A549 (cell line): ENCODE measurements at regions not wholly inside any gene's neighbourhood (a gene's known extent, or its start where the extent isn't known, plus 50 kb on each side); places are given as distances from the start of the nearest gene placed in this dataset.

Experiments used
- ATAC-seq, 2 experiments: fragments of 200-7000 bp in 1 of 2; fragments of >200 bp in 1 of 2; cut with Nextera tagmentation in 1 of 2; cut with Tn5 transposase in 1 of 2; 3 replicates each; pipeline versions ENCODE4 v1.8.0 to v1.9.1; 2018 to 2020; ENCODE audit warnings: mild to moderate bottlenecking in 1 of 2, moderate library complexity in 1 of 2
- CTCF ChIA-PET: fragments of 300-600 bp; sonication (Branson Sonifier 250); formaldehyde crosslinking; extraction: SDS; loops from one replicate; lab custom pipeline; 2021; ENCODE audit warnings: antibody characterized with exemption, inconsistent platforms; lab: Yijun Ruan, JAX
- POLR2A ChIA-PET: fragments of 350-600 bp; formaldehyde crosslinking; extraction: SDS; loops from one replicate; lab custom pipeline; 2021; ENCODE audit warnings: antibody characterized with exemption, inconsistent platforms; lab: Yijun Ruan, JAX
- DNase-seq, 2 experiments: peaks; one replicate each; pipeline versions ENCODE4 v3.0.0 to v3.0.0-alpha.2; 2011 to 2016; ENCODE audit warnings: low read depth in 1 of 2, low spot score in 1 of 2
- FAIRE-seq: peaks from 2 replicates; lab custom pipeline; 2011; peaks lifted over from hg19 to GRCh38; lab: Jason Lieb, UNC
- H3K27ac ChIP-seq, 2 experiments: fragments of >200 bp; sonication (Bioruptor Twin); formaldehyde crosslinking; 3 replicates each; pipeline ENCODE4 v1.5.1; 2016 to 2017
- H3K4me1 ChIP-seq: fragments of >200 bp; sonication (Bioruptor Twin); formaldehyde crosslinking; 3 replicates; pipeline ENCODE4 v1.6.1; 2016
- H3K4me2 ChIP-seq: fragments of >200 bp; sonication (Bioruptor Twin); formaldehyde crosslinking; 3 replicates; pipeline ENCODE4 v1.6.1; 2016
- H3K4me3 ChIP-seq: fragments of >200 bp; sonication (Bioruptor Twin); formaldehyde crosslinking; 3 replicates; pipeline ENCODE4 v1.5.1; 2016
- H3K9me3 ChIP-seq: fragments of >200 bp; sonication (Bioruptor Twin); formaldehyde crosslinking; 3 replicates; pipeline ENCODE4 v1.6.1; 2016
- BHLHE40 ChIP-seq: IDR thresholded peaks from 2 replicates; pipeline ENCODE4 v1.6.1; 2012; ENCODE audit warnings: low read depth, low read length, inconsistent platforms
- CHD4 ChIP-seq: fragments of 200-600 bp; sonication (generic); IDR thresholded peaks from 2 replicates; pipeline ENCODE4 v1.6.1; 2016; ENCODE audit warnings: antibody characterized with exemption, mild to moderate bottlenecking, borderline replicate concordance
- EP300 ChIP-seq, 2 experiments: fragments of >200 bp; sonication (Bioruptor Twin); formaldehyde crosslinking; IDR thresholded peaks; 2 replicates in 1 of 2; 3 replicates in 1 of 2; pipeline ENCODE4 v1.6.1; 2016 to 2017
- FOSB ChIP-seq: fragments of 250-450 bp; sonication (Bioruptor Pico); IDR thresholded peaks from 2 replicates; pipeline ENCODE4 v1.5.0; 2020; ENCODE audit warnings: mild to moderate bottlenecking, moderate library complexity
- FOXS1 ChIP-seq: fragments of 250-450 bp; sonication (Bioruptor Pico); IDR thresholded peaks from 2 replicates; pipeline ENCODE4 v1.5.0; 2020; ENCODE audit warnings: mild to moderate bottlenecking, moderate library complexity
- GATA3 ChIP-seq: IDR thresholded peaks from 2 replicates; pipeline ENCODE4 v1.6.1; 2012; ENCODE audit warnings: borderline replicate concordance
- HDAC2 ChIP-seq: fragments of 200-600 bp; sonication (generic); IDR thresholded peaks from 2 replicates; pipeline ENCODE4 v1.6.1; 2016
- HMGXB4 ChIP-seq: fragments of 250-450 bp; sonication (Bioruptor Pico); IDR thresholded peaks from 2 replicates; pipeline ENCODE4 v1.5.0; 2021; ENCODE audit warnings: mild to moderate bottlenecking, moderate library complexity, borderline replicate concordance
- HOXA7 ChIP-seq: fragments of 250-450 bp; sonication (Bioruptor Pico); IDR thresholded peaks from 2 replicates; pipeline ENCODE4 v1.5.0; 2020; ENCODE audit warnings: mild to moderate bottlenecking, moderate library complexity
- HOXB13 ChIP-seq: fragments of 250-450 bp; sonication (Bioruptor Pico); IDR thresholded peaks from 2 replicates; pipeline ENCODE4 v1.5.0; 2020; ENCODE audit warnings: low read depth, mild to moderate bottlenecking, moderate library complexity
- KDM5A ChIP-seq: fragments of 200-600 bp; sonication (generic); IDR thresholded peaks from 2 replicates; pipeline ENCODE4 v1.6.1; 2016; ENCODE audit warnings: antibody characterized with exemption, mild to moderate bottlenecking
- MYC ChIP-seq: IDR thresholded peaks from 2 replicates; pipeline ENCODE4 v1.6.1; 2012; ENCODE audit warnings: mild to moderate bottlenecking, inconsistent platforms, low read length, improper control_type of control experiment, borderline replicate concordance
- NFE2L2 ChIP-seq: fragments of 150-350 bp; conservative IDR thresholded peaks from 2 replicates; pipeline ENCODE4 v1.6.1; 2014; ENCODE audit warnings: low read length
- NPAS2 ChIP-seq: fragments of 250-450 bp; sonication (Bioruptor Pico); IDR thresholded peaks from 2 replicates; pipeline ENCODE4 v1.8.0; 2022; ENCODE audit warnings: mild to moderate bottlenecking, moderate library complexity, borderline replicate concordance
- PBX3 ChIP-seq: IDR thresholded peaks from 2 replicates; pipeline ENCODE4 v1.6.1; 2012
- POLR2AphosphoS2 ChIP-seq: conservative IDR thresholded peaks from 2 replicates; pipeline ENCODE4 v1.6.1; 2012; ENCODE audit warnings: low read length, improper control_type of control experiment, inconsistent platforms
- RFX5 ChIP-seq: fragments of 450-650 bp; IDR thresholded peaks from 2 replicates; pipeline ENCODE4 v1.7.1; 2014; ENCODE audit warnings: antibody characterized with exemption, mild to moderate bottlenecking, moderate library complexity
- RNF2 ChIP-seq: fragments of 200-600 bp; sonication (generic); IDR thresholded peaks from 2 replicates; pipeline ENCODE4 v1.6.1; 2016; ENCODE audit warnings: low read depth, mild to moderate bottlenecking, antibody characterized with exemption, moderate library complexity, borderline replicate concordance
- TP53 ChIP-seq: fragments of 250-450 bp; sonication (Bioruptor Pico); IDR thresholded peaks from 2 replicates; pipeline ENCODE4 v1.5.0; 2021; ENCODE audit warnings: mild to moderate bottlenecking, moderate library complexity
- ZNF302 ChIP-seq: fragments of 250-450 bp; sonication (Bioruptor Pico); IDR thresholded peaks from 2 replicates; pipeline ENCODE4 v1.9.0; 2021; ENCODE audit warnings: inconsistent platforms, mild to moderate bottlenecking, moderate library complexity
- WGBS: methylation state at CpG from one replicate; pipeline ENCODE4 v1.1.6; 2017; ENCODE audit errors: missing lambda C conversion rate; 5-methylcytosine and 5-hydroxymethylcytosine counted together
- TF ChIP-seq, protein P1 (sequence below): fragments of 450-650 bp; IDR thresholded peaks from 2 replicates; pipeline ENCODE4 v1.6.1; 2014; ENCODE audit warnings: antibody characterized with exemption
- TF ChIP-seq, protein P2 (sequence below): IDR thresholded peaks from 2 replicates; pipeline ENCODE4 v1.6.1; 2012; ENCODE audit warnings: low read depth, borderline replicate concordance

- Histone ChIP-seq H3K9me3 (no peaks in the 10 kb centered on the region), H3K27ac (no peak overlapping the region), H3K4me3 (no peak overlapping the region), H3K4me2 (no peak overlapping the region), H3K4me1 (no peaks in the 10 kb centered on the region)
- ChIA-PET CTCF (interaction anchor here (0.6 kb wide), 1 partner anchor 45 kb away, joined by 3 read pairs; no protein-coding TSS in a partner anchor), POLR2A (no interaction called here)
- TF ChIP-seq GATA3 (no peak), HDAC2 (no peak), PBX3 (no peak), RNF2 (no peak), CHD4 (no peak), HOXB13 (CRISPR knock-in tag) (no peak), HMGXB4 (CRISPR knock-in tag) (no peak), BHLHE40 (no peak), POLR2AphosphoS2 (no peak), TP53 (CRISPR knock-in tag) (no peak)
- TF ChIP-seq, protein P1, sequence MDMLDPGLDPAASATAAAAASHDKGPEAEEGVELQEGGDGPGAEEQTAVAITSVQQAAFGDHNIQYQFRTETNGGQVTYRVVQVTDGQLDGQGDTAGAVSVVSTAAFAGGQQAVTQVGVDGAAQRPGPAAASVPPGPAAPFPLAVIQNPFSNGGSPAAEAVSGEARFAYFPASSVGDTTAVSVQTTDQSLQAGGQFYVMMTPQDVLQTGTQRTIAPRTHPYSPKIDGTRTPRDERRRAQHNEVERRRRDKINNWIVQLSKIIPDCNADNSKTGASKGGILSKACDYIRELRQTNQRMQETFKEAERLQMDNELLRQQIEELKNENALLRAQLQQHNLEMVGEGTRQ, result no peak
- 35% methylated on average over 1 of the region's 1 CpG for WGBS
- DNase-seq (no peak), FAIRE-seq (no peak), ATAC-seq (no peak)
Measured at GRCh38 chr4:161208564-161208963, 955.2 kb downstream of the FSTL5 start.

DNA sequence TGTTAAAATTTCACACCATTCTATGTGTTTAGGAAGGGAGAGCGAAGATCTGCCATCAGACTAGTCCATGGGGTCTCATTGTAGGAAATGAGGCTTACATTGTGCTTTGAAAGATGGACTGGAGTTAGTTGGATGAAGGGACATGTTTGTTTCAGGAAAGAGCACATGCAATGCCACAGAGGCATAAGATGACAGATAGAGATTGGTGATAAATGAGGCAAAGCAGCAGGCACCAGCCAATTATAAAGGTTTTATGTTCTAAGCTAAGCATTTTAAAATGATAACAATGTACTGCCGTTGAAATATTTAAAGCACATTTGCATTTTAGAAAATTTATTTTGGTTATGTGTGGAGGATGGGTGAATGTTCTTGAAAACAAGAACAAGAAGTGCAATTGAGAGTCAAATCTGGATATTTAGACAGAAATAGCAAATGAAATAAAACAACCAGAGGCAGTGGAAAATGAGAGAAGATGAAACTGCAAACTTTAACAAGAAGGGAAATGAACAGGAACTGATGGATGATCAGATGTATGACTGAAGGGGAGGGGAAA is 957.2 kb downstream of the FSTL5 start:
- POLR2A ChIA-PET, result no interaction called here
- DNase-seq, result no peak
- Histone ChIP-seq H3K4me3 (no peak overlapping the region), H3K4me1 (no peaks in the 10 kb centered on the region), H3K27ac (no peak overlapping the region), H3K9me3 (no peaks in the 10 kb centered on the region), H3K4me2 (no peak overlapping the region)
- 28% methylated on average over 2 of the region's 2 CpGs for WGBS
- CTCF ChIA-PET, result no interaction called here
- no peak for ATAC-seq
- TF ChIP-seq KDM5A, result no peak
- no peak for TF ChIP-seq MYC
- no peak for TF ChIP-seq BHLHE40
- no peak for TF ChIP-seq HOXB13 (CRISPR knock-in tag)
- no peak for TF ChIP-seq FOXS1 (CRISPR knock-in tag)
- TF ChIP-seq ZNF302 (CRISPR knock-in tag), result no peak
- no peak for TF ChIP-seq RFX5
- TF ChIP-seq, protein P2, sequence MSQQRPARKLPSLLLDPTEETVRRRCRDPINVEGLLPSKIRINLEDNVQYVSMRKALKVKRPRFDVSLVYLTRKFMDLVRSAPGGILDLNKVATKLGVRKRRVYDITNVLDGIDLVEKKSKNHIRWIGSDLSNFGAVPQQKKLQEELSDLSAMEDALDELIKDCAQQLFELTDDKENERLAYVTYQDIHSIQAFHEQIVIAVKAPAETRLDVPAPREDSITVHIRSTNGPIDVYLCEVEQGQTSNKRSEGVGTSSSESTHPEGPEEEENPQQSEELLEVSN, result no peak
- TF ChIP-seq EP300 (IDR thresholded peaks at IDR 0.05), result no peak
- TF ChIP-seq HDAC2, result no peak
- no peak for TF ChIP-seq NPAS2
- TF ChIP-seq HOXA7 (CRISPR knock-in tag), result no peak
- no peak for TF ChIP-seq FOSB (CRISPR knock-in tag)
- TF ChIP-seq NFE2L2, result no peak
- no peak for FAIRE-seq
